Endothelial cell of umbilical vein (primary cell): ENCODE measurements at regions not wholly inside any gene's neighbourhood (a gene's known extent, or its start where the extent isn't known, plus 50 kb on each side); places are given as distances from the start of the nearest gene placed in this dataset.

Experiments
- BruUV-seq: library from RNA; stranded (reverse); fragments of 400-500 nt; replicated peaks from 2 replicates; lab custom pipeline; 2021; lab: Mats Ljungman, UMichigan
- CTCF ChIA-PET: fragments of 300-600, 350-600 bp; sonication (Branson Sonifier 250); formaldehyde crosslinking; loops from one replicate; lab custom pipeline; 2021; ENCODE audit warnings: antibody characterized with exemption, inconsistent platforms; lab: Charles Lee
- POLR2A ChIA-PET: fragments of 300-600, 350-600 bp; sonication (Branson Sonifier 250); formaldehyde crosslinking; loops from one replicate; lab custom pipeline; 2021; ENCODE audit warnings: antibody characterized with exemption, inconsistent platforms; lab: Charles Lee
- DNase-seq: peaks from one replicate; pipeline ENCODE4 v3.0.0-alpha.2; 2011; ENCODE audit warnings: low read depth, low spot score
- FAIRE-seq: peaks from 2 replicates; lab custom pipeline; 2011; peaks lifted over from hg19 to GRCh38; lab: Jason Lieb, UNC
- H2AFZ ChIP-seq: 2 replicates; pipeline ENCODE4 v1.6.0; 2012; ENCODE audit warnings: low read depth, low read length, control low read depth, inconsistent platforms
- H3K27ac ChIP-seq: 2 replicates; pipeline ENCODE4 v1.5.1; 2011; ENCODE audit warnings: low read depth, mild to moderate bottlenecking, control low read depth, low read length, moderate library complexity; ENCODE audit not compliant: insufficient read depth
- H3K27me3 ChIP-seq, 2 experiments: 2 replicates each; pipeline versions ENCODE4 v1.6.0 to v1.6.1; 2011; ENCODE audit warnings: low read length in 2 of 2, mixed read lengths in 1 of 2; ENCODE audit not compliant: control insufficient read depth in 2 of 2, insufficient read depth in 2 of 2
- H3K36me3 ChIP-seq, 2 experiments: 2 replicates in 1 of 2; 3 replicates in 1 of 2; pipeline ENCODE4 v1.5.1; 2011; ENCODE audit warnings: low read length in 2 of 2, mild to moderate bottlenecking in 1 of 2, moderate library complexity in 1 of 2; ENCODE audit not compliant: control insufficient read depth in 2 of 2, insufficient read depth in 2 of 2; ENCODE audit errors: extremely low read depth in 1 of 2
- H3K4me1 ChIP-seq: 3 replicates; pipeline ENCODE4 v1.5.1; 2011; ENCODE audit warnings: mild to moderate bottlenecking, low read length; ENCODE audit not compliant: control insufficient read depth, insufficient read depth; ENCODE audit errors: extremely low read depth
- H3K4me2 ChIP-seq: 2 replicates; pipeline ENCODE4 v1.6.1; 2011; ENCODE audit warnings: low read length, control low read depth, mixed read lengths; ENCODE audit not compliant: insufficient read depth
- H3K4me3 ChIP-seq, 3 experiments: fragments of 200-600 bp in 1 of 3; sonication (generic), shearing (Covaris generic) in 1 of 3; replicated peaks in 1 of 3; 2 replicates each; pipeline ENCODE4 v1.5.1; 2011 to 2016; ENCODE audit warnings: control low read depth in 3 of 3, low read length in 3 of 3, mild to moderate bottlenecking in 2 of 3, inconsistent platforms in 1 of 3, low read depth in 1 of 3, moderate library complexity in 1 of 3; ENCODE audit not compliant: insufficient read depth in 1 of 3
- H3K79me2 ChIP-seq: 2 replicates; pipeline ENCODE4 v1.6.0; 2012; ENCODE audit warnings: low read length, inconsistent platforms; ENCODE audit not compliant: control insufficient read depth, insufficient read depth
- H3K9ac ChIP-seq: replicated peaks from 2 replicates; pipeline ENCODE3; 2011; ENCODE audit warnings: low read length, control low read depth; ENCODE audit not compliant: insufficient read depth; ENCODE audit errors: extremely low read depth
- H3K9me1 ChIP-seq: replicated peaks from 3 replicates; pipeline ENCODE4 v1.6.0; 2011; ENCODE audit warnings: mild to moderate bottlenecking, low read length; ENCODE audit not compliant: control insufficient read depth, insufficient read depth; ENCODE audit errors: extremely low read depth
- H3K9me3 ChIP-seq: replicated peaks from 2 replicates; pipeline ENCODE4 v1.5.1; 2012; ENCODE audit warnings: low read length, inconsistent platforms; ENCODE audit not compliant: control insufficient read depth, insufficient read depth
- H4K20me1 ChIP-seq: replicated peaks from 2 replicates; pipeline ENCODE3; 2011; ENCODE audit warnings: mild to moderate bottlenecking, low read length; ENCODE audit not compliant: control insufficient read depth, insufficient read depth; ENCODE audit errors: extremely low read depth
- EZH2 ChIP-seq: IDR thresholded peaks from 2 replicates; pipeline ENCODE4 v1.6.1; 2012; ENCODE audit warnings: borderline replicate concordance, low read depth, mild to moderate bottlenecking, moderate library complexity, low read length, inconsistent platforms; ENCODE audit not compliant: severe bottlenecking
- FOS ChIP-seq: IDR thresholded peaks from 2 replicates; pipeline ENCODE4 v1.6.1; 2011; ENCODE audit warnings: mild to moderate bottlenecking, low read length, moderate library complexity, borderline replicate concordance; ENCODE audit not compliant: insufficient read depth
- GATA2 ChIP-seq: IDR thresholded peaks from 2 replicates; pipeline ENCODE4 v1.7.0; 2011; ENCODE audit warnings: low read depth, mild to moderate bottlenecking, moderate library complexity, mixed read lengths, low read length; ENCODE audit not compliant: insufficient read length, insufficient read depth
- JUN ChIP-seq: IDR thresholded peaks from 2 replicates; pipeline ENCODE4 v1.6.1; 2011; ENCODE audit warnings: borderline replicate concordance, low read depth; ENCODE audit not compliant: insufficient read length, insufficient read depth
- MYC ChIP-seq: IDR thresholded peaks from one replicate; pipeline ENCODE4 v1.6.1; 2011; ENCODE audit warnings: mild to moderate bottlenecking, low read depth, low read length
- POLR2A ChIP-seq: IDR thresholded peaks from 2 replicates; pipeline ENCODE4 v1.6.1; 2012; ENCODE audit warnings: low read depth, mild to moderate bottlenecking, control low read depth, low read length
- POLR2AphosphoS5 ChIP-seq: IDR thresholded peaks from 2 replicates; pipeline ENCODE4 v1.6.1; 2012; ENCODE audit warnings: low read depth, mild to moderate bottlenecking, control low read depth, low read length, moderate library complexity; ENCODE audit not compliant: insufficient read depth
- dilution Hi-C: fragments of 300-500 bp; cut with MboI; formaldehyde crosslinking; loops from one replicate; pipeline ENCODE4 v1.15.0; 2019; ENCODE audit warnings: low sequenced_read_pairs; ENCODE audit not compliant: extremely low pct_ligation_motif_present
- intact Hi-C: fragments of 100-400 bp; cut with micrococcal nuclease; formaldehyde crosslinking; loops from one replicate; pipeline ENCODE4 v1.10.0; 2022
- TF ChIP-seq, protein P1 (sequence below): IDR thresholded peaks from 2 replicates; pipeline ENCODE4 v1.6.1; 2011; ENCODE audit not compliant: insufficient read depth, insufficient read length
- TF ChIP-seq, protein P2 (sequence below), 2 donors: IDR thresholded peaks; 1 replicate in 1 of 2; 2 replicates in 1 of 2; pipeline ENCODE4 v1.5.1; 2011; ENCODE audit warnings: low read length in 2 of 2, mild to moderate bottlenecking in 2 of 2, moderate library complexity in 2 of 2, control low read depth in 1 of 2, inconsistent platforms in 1 of 2, low read depth in 1 of 2; ENCODE audit not compliant: insufficient read depth in 1 of 2; ENCODE audit errors: extremely low read depth in 1 of 2

DNA sequence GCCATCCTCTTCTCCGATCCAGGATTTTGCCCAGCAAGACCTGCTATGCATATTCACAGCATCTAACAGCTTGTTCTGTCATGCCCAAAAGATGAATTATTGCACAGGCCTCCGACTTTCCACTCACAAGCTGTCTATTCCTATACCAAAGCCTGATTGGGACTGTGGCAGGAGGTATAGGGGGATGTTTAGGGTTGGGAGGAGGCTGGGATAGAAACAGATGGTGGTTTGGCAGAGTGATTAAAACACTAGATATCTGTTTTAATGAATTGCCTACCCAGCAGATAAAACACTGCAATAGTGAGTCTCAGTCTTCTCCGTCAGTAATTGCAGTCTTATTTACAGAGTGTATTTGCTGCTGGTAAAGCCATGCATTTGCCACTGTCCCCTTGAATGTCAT, 215.3 kb downstream of the TLR4 start:
- no peak overlapping the region for H2AFZ ChIP-seq
- H3K9me3 ChIP-seq: no peaks in the 10 kb centered on the region
- TF ChIP-seq GATA2 (no peak), POLR2A (no peak), MYC (no peak), JUN (no peak), POLR2AphosphoS5 (no peak), EZH2 (no peak), FOS (no peak)
- TF ChIP-seq, protein P1, sequence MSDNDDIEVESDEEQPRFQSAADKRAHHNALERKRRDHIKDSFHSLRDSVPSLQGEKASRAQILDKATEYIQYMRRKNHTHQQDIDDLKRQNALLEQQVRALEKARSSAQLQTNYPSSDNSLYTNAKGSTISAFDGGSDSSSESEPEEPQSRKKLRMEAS: no peak
- TF ChIP-seq, protein P2, sequence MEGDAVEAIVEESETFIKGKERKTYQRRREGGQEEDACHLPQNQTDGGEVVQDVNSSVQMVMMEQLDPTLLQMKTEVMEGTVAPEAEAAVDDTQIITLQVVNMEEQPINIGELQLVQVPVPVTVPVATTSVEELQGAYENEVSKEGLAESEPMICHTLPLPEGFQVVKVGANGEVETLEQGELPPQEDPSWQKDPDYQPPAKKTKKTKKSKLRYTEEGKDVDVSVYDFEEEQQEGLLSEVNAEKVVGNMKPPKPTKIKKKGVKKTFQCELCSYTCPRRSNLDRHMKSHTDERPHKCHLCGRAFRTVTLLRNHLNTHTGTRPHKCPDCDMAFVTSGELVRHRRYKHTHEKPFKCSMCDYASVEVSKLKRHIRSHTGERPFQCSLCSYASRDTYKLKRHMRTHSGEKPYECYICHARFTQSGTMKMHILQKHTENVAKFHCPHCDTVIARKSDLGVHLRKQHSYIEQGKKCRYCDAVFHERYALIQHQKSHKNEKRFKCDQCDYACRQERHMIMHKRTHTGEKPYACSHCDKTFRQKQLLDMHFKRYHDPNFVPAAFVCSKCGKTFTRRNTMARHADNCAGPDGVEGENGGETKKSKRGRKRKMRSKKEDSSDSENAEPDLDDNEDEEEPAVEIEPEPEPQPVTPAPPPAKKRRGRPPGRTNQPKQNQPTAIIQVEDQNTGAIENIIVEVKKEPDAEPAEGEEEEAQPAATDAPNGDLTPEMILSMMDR (IDR thresholded peaks at IDR 0.05; ENCODE audit: extremely low read depth in 1 of 2, insufficient read depth in 1 of 2, low read depth in 1 of 2, low read length in 2 of 2): no peak
- no peak overlapping the region for H3K27ac ChIP-seq
- H3K4me1 ChIP-seq: no peaks in the 10 kb centered on the region
- intact Hi-C loops (no loop called here), dilution Hi-C loops (no loop called here)
- ChIA-PET POLR2A (no interaction called here), CTCF (no interaction called here)
- no peaks in the 10 kb centered on the region for H3K27me3 ChIP-seq
- H3K79me2 ChIP-seq: no peaks in the 10 kb centered on the region
- no peak overlapping the region for H3K9ac ChIP-seq
- FAIRE-seq (no peak), DNase-seq (no peak)
- no peak overlapping the region for H3K4me2 ChIP-seq
- H3K9me1 ChIP-seq: no peaks in the 10 kb centered on the region
- no peaks in the 10 kb centered on the region for H3K36me3 ChIP-seq
- no peaks in the 10 kb centered on the region for H4K20me1 ChIP-seq
- BruUV-seq: no TSS peak
- H3K4me3 ChIP-seq: no peak overlapping the region
